Effector CD4-positive, alpha-beta T cell (primary cell): ENCODE measurements at regions not wholly inside any gene's neighbourhood (a gene's known extent, or its start where the extent isn't known, plus 50 kb on each side); places are given as distances from the start of the nearest gene placed in this dataset.
"Not testable (repeated sequence)": the region's sequence is repeated elsewhere in the genome, so short reads cannot be mapped to it uniquely, and the experiment has no call there.

ENCODE experiments used
- DNase-seq: peaks from one replicate; pipeline ENCODE4 v3.0.0-alpha.2; 2020

- DNase-seq: no peak
These were observed 180.0 kb downstream of the SOX4 start for GRCh38 chr6:21773576-21773968.

GRCh38 chr6:21777846-21778245, 184.3 kb downstream of the SOX4 start:
- no peak for DNase-seq

- DNase-seq: no peak
These were observed 186.6 kb downstream of the SOX4 start for GRCh38 chr6:21780141-21780540.

GRCh38 chr6:21780679-21781078, 187.1 kb downstream of the SOX4 start:
- DNase-seq: no peak

DNA sequence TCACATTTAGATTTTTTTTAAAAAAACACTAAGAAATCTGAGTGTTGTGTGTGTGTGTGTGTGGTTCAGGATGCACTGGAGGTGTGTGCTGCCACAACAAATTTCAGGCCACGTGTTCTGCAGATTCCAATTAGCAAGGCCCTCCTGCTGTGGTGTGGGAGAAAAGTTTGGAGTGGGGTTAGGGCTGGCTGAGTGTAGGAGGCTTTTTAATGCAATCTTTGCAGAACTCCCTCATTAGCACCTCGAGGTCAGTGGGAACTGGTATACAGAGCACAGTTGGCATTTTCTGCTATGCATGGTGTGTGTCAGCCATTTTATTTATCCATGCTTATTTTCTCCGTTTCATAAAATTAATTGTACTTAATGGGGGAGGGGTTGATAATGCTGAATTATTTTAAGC, 187.6 kb downstream of the SOX4 start:
- DNase-seq: no peak

GRCh38 chr6:21785164-21785563, 191.6 kb downstream of the SOX4 start:
- no peak for DNase-seq

- DNase-seq: no peak
These were observed 197.5 kb downstream of the SOX4 start for GRCh38 chr6:21791056-21791455.

DNA sequence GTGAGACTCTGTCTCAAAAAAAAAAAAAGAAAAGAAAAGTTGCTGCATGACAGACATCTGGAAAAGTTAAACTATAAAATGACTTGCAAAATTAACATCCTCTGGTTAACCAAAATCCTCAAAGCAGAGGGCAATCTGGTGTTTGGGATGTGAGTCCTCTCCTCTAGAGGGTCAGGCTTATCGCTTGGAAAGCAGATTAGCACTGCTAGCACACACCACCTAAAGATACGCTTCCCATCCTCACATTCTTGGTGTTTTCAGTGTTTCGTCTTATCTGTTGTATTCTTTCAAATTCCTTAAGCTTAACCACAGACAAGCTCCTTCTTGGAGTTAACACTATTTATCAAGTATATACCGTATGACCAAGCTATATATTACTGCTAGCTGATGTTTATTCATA, 198.0 kb downstream of the SOX4 start:
- DNase-seq: no peak

- DNase-seq: no peak
These were observed 198.6 kb downstream of the SOX4 start for GRCh38 chr6:21792177-21792576.

GRCh38 chr6:21796979-21797378, 203.4 kb downstream of the SOX4 start:
- not testable (repeated sequence) for DNase-seq

- no peak for DNase-seq
These were observed 204.9 kb downstream of the SOX4 start for GRCh38 chr6:21798468-21798867.

- DNase-seq: no peak
These were observed 206.8 kb downstream of the SOX4 start for GRCh38 chr6:21800330-21800729.

DNA sequence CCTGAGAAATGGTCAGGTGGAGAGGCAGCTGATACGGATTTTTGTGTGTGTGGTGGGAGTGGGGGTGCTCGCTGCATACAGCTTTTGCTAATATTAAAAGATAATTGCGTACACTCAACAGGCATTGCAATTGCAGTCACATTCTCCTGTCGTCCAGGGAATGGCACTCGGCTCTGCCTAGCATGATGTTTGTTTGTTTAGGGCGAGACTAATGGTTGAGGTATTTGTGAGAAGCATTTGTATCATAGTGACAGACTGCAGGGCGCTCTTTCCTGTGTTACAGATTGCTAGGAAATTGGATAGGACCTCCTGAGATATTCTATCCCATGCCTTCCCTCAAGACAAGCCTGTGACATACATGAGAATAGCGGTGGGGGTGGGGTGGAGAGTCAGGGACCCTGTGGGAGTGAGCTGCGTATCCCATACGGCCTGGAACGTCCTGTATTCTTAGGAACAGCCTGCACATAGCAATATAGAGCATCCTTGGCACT, 207.4 kb downstream of the SOX4 start:
- DNase-seq: no peak

DNA sequence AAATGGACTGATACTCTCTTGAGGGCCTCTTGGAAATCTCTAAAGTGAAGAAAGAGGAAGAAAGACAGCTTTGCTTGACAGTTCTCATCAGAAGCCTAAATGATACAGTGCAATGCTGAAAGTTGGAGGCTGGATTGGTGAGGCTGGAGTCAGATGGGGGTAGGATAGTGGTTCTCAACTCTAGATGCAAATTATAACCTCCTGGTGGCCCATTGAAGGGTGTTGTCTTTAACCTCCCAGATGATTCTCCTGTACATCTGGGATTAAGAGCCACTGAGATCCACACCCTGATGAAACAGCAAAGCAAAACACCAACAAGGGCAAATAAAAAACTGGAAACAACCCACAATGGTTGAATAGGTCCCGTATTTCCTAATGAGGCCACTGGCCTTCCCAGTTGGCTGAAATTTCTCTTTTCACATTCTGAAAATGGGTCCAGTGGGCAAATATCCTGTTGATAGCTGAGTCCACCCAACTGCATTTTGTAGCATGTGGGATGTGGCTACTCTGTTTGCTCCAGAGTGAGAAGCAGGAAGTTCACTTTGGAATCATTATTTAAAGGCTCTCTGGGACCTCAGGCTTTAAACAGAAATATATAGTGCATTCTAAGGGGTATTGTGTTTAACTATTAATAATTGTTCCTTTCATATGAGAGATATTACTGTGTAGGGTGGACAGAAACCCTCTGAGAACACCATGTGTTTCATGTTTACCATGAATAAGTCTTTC, 208.1 kb downstream of the SOX4 start:
- DNase-seq: no peak

DNA sequence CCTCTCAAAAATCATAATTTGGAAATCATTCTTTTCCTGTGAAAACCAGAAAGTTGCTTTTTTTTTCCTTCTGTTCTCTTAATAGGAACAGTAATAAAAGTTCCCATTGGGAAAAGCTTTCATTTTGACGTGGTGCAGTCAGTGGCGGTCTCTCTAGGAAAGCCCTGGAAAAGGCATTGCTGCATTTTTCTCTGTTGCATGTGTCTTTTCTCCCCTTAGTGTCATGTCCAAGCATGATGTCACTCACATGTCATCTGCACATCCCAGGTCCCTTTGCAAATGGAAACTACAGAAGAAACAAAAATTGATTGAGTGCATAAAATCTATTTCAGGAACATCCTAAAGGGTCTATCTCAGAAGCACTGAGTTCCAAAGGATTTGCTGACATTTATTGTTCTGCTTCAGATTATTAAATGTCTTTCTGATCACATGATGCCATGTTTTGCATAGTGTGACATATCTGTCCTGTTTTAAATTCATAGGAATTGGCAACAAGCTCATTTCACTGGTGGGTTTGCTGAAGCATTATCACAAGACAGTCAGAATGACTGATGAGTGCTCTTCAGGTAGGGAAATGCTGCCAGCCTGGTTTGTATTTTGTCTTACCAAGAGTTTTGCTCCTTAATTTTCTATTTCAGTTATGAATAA, 208.7 kb downstream of the SOX4 start:
- DNase-seq: no peak

- DNase-seq: no peak
These were observed 211.5 kb downstream of the SOX4 start for GRCh38 chr6:21804941-21805610.

GRCh38 chr6:21807299-21808044, 213.9 kb downstream of the SOX4 start:
- DNase-seq: no peak

DNA sequence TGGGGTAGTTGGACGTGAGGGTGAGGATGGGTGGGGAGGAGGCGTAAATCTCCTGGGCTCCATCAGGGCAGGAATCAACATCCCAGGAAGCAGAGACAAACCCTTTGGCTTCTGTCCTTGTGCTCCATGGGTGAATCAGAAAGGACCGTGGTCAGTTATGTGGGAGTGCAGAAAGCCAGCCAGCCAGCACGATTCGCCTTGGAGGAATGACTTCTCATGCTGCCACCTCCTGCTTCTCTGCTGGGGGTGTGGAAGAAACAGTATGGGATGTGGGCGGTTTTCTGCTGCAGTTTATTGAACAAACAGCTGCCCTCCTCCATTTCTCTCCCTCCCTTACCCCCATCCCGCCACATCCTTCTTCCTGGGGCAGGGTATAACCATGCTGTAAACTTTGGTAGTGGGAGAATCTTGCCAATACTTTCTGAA, 214.5 kb downstream of the SOX4 start:
- no peak for DNase-seq

DNA sequence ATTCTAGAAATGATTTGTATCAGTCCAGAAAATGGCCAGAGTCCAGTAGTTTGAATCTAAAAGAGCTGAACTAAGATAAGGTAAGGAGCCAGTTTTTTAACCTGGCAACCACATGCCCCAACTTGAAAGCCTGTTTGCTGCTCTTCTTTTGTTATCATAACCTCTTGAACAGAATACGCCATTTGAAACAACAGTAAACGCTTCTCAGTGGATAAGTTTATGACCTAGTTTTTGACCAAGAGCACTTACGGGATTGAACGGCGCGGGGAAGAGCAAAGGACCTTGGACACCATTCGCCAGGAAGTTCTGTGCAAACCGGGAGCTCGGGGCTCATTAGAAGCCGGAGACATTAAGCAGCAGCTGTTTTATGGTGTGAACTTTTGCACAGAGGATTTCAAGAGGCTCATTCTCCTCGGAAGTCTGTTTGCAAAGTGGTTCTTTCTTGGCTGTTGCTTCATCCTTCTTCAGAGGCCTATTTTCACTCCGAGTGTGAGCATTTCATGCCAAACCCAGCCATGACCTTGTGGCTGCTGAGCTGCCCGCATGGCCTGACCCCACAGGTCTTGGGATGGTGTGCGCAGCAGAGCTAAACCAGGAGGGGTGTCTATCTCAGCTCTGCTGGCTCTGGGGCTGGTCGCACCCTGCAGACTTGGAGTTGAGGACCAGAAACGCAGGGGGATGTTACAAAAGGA, 215.1 kb downstream of the SOX4 start:
- DNase-seq: no peak

GRCh38 chr6:21811484-21811883, 217.9 kb downstream of the SOX4 start:
- DNase-seq: no peak

GRCh38 chr6:21816231-21816630, 222.7 kb downstream of the SOX4 start:
- no peak for DNase-seq

- DNase-seq: no peak
These were observed 226.9 kb downstream of the SOX4 start for GRCh38 chr6:21820442-21820841.

GRCh38 chr6:21823371-21823770, 229.8 kb downstream of the SOX4 start:
- no peak for DNase-seq
